ENCODE measurements at regions not wholly inside any gene's neighbourhood (a gene's known extent, or its start where the extent isn't known, plus 50 kb on each side); places are given as distances from the start of the nearest gene placed in this dataset.

GRCh38 chr7:88401009-88401623 is 94.4 kb upstream of the STEAP4 start:
- H3K9me3 ChIP-seq, result no peaks in the 10 kb centered on the region
- H3K27ac ChIP-seq, result no peak overlapping the region
- no peak overlapping the region for H3K4me3 ChIP-seq
- WGBS, 3 donors, result 72 to 76% (median 74%) methylated on average over 4 of the region's 4 CpGs
- no peaks in the 10 kb centered on the region for H3K27me3 ChIP-seq
- H3K36me3 ChIP-seq, result no peaks in the 10 kb centered on the region
- intact Hi-C loops (cut with DNase I), result no loop called here
- H3K4me1 ChIP-seq (ENCODE audit: insufficient read depth), result no peaks in the 10 kb centered on the region
- TF ChIP-seq POLR2A (IDR thresholded peaks at IDR 0.05), result no peak
- no peak for TF ChIP-seq CTCF (IDR thresholded peaks at IDR 0.05)
- TF ChIP-seq EP300 (IDR thresholded peaks at IDR 0.05), result no peak
- no peak for DNase-seq

GRCh38 chr7:88399696-88400240 is 93.1 kb upstream of the STEAP4 start:
- Histone ChIP-seq H3K4me3 (no peak overlapping the region), H3K27me3 (no peaks in the 10 kb centered on the region), H3K4me1 (ENCODE audit: insufficient read depth) (no peaks in the 10 kb centered on the region), H3K9me3 (no peaks in the 10 kb centered on the region), H3K36me3 (no peaks in the 10 kb centered on the region), H3K27ac (no peak overlapping the region)
- intact Hi-C loops (cut with DNase I), result no loop called here
- 50 to 61% (median 55%) methylated on average over 5 of the region's 5 CpGs for WGBS, 3 donors
- no peak for TF ChIP-seq CTCF (IDR thresholded peaks at IDR 0.05)
- no peak for TF ChIP-seq EP300 (IDR thresholded peaks at IDR 0.05)
- DNase-seq, result no peak

- Histone ChIP-seq H3K27me3 (no peaks in the 10 kb centered on the region), H3K36me3 (no peaks in the 10 kb centered on the region), H3K9me3 (no peaks in the 10 kb centered on the region), H3K4me3 (no peak overlapping the region), H3K27ac (no peak overlapping the region), H3K4me1 (ENCODE audit: insufficient read depth) (no peaks in the 10 kb centered on the region)
- intact Hi-C loops (cut with DNase I), result no loop called here
- no peak for DNase-seq
- no peak for TF ChIP-seq CTCF (IDR thresholded peaks at IDR 0.05)
- TF ChIP-seq POLR2A (IDR thresholded peaks at IDR 0.05), result no peak
- no peak for TF ChIP-seq EP300 (IDR thresholded peaks at IDR 0.05)
- 48 to 59% (median 57%) methylated on average over 9 of the region's 9 CpGs for WGBS, 3 donors
Measured at GRCh38 chr7:88399036-88399435, 92.3 kb upstream of the STEAP4 start.

- Histone ChIP-seq H3K27ac (no peak overlapping the region), H3K4me1 (ENCODE audit: insufficient read depth) (no peaks in the 10 kb centered on the region), H3K27me3 (no peaks in the 10 kb centered on the region), H3K4me3 (no peak overlapping the region), H3K9me3 (no peaks in the 10 kb centered on the region), H3K36me3 (no peaks in the 10 kb centered on the region)
- WGBS, 3 donors, result 43 to 54% (median 50%) methylated on average over 1 of the region's 1 CpG
- TF ChIP-seq EP300 (IDR thresholded peaks at IDR 0.05), result no peak
- TF ChIP-seq POLR2A (IDR thresholded peaks at IDR 0.05), result no peak
- no peak for TF ChIP-seq CTCF (IDR thresholded peaks at IDR 0.05)
- no peak for DNase-seq
- intact Hi-C loops (cut with DNase I), result no loop called here
Measured at GRCh38 chr7:88398459-88398858, 91.8 kb upstream of the STEAP4 start.

Measured in ovary (tissue), 7 donors.